Mesenchymal stem cell (in vitro differentiated cells and primary cell): ENCODE measurements at regions not wholly inside any gene's neighbourhood (a gene's known extent, or its start where the extent isn't known, plus 50 kb on each side); places are given as distances from the start of the nearest gene placed in this dataset.

Experiments used
- DNase-seq: peaks from one replicate; pipeline ENCODE4 v3.0.0-alpha.2; 2013
- H2AFZ ChIP-seq: one replicate; pipeline ENCODE4 v1.6.1; 2013; ENCODE audit warnings: low read depth, mild to moderate bottlenecking, control low read depth, inconsistent platforms, low read length, moderate library complexity
- H2AK5ac ChIP-seq: 2 replicates; pipeline ENCODE4 v1.6.1; 2013; ENCODE audit warnings: low read length, moderate library complexity, mild to moderate bottlenecking, inconsistent platforms; ENCODE audit not compliant: severe bottlenecking
- H2BK120ac ChIP-seq: one replicate; pipeline ENCODE4 v1.6.1; 2013; ENCODE audit warnings: low read depth, mild to moderate bottlenecking, inconsistent platforms, low read length, moderate library complexity
- H2BK12ac ChIP-seq, 2 experiments: one replicate each; pipeline ENCODE4 v1.6.1; 2013; ENCODE audit warnings: inconsistent platforms in 2 of 2, low read length in 2 of 2, mild to moderate bottlenecking in 2 of 2, moderate library complexity in 2 of 2, control low read depth in 1 of 2
- H2BK15ac ChIP-seq: one replicate; pipeline ENCODE4 v1.6.1; 2013; ENCODE audit warnings: mild to moderate bottlenecking, low read depth, inconsistent platforms; ENCODE audit not compliant: poor library complexity, severe bottlenecking
- H2BK5ac ChIP-seq: 2 replicates; pipeline ENCODE4 v1.6.1; 2013; ENCODE audit warnings: low read depth, mild to moderate bottlenecking, low read length, control low read depth, inconsistent platforms; ENCODE audit not compliant: poor library complexity, severe bottlenecking
- H3K14ac ChIP-seq, 2 experiments: one replicate each; pipeline ENCODE4 v1.6.1; 2013; ENCODE audit warnings: inconsistent platforms in 2 of 2, low read length in 2 of 2, control low read depth in 1 of 2, mild to moderate bottlenecking in 1 of 2, moderate library complexity in 1 of 2
- H3K18ac ChIP-seq, 2 experiments: one replicate each; pipeline ENCODE4 v1.6.1; 2013; ENCODE audit warnings: inconsistent platforms in 2 of 2, low read length in 2 of 2, control low read depth in 1 of 2, low read depth in 1 of 2, mild to moderate bottlenecking in 1 of 2
- H3K23ac ChIP-seq, 2 experiments: one replicate each; pipeline ENCODE4 v1.6.1; 2013; ENCODE audit warnings: inconsistent platforms in 2 of 2, low read length in 2 of 2, mild to moderate bottlenecking in 2 of 2, moderate library complexity in 2 of 2, control low read depth in 1 of 2
- H3K27ac ChIP-seq: 2 replicates; pipeline ENCODE4 v1.5.1; 2013; ENCODE audit warnings: mild to moderate bottlenecking, moderate library complexity, low read length, control low read depth, inconsistent platforms; ENCODE audit not compliant: poor library complexity, severe bottlenecking
- H3K27me3 ChIP-seq, 2 experiments: 2 replicates each; pipeline versions ENCODE4 v1.6.1 to v1.7.0; 2013; ENCODE audit warnings: low read length in 2 of 2, mild to moderate bottlenecking in 2 of 2, moderate library complexity in 2 of 2, control low read depth in 1 of 2, inconsistent platforms in 1 of 2; ENCODE audit not compliant: control insufficient read depth in 1 of 2, insufficient read depth in 1 of 2
- H3K36me3 ChIP-seq, 2 experiments: 2 replicates each; pipeline versions ENCODE4 v1.6.1 to v1.7.0; 2013; ENCODE audit warnings: low read length in 2 of 2, control low read depth in 1 of 2, inconsistent platforms in 1 of 2, low read depth in 1 of 2, mild to moderate bottlenecking in 1 of 2; ENCODE audit not compliant: insufficient read depth in 2 of 2, control insufficient read depth in 1 of 2
- H3K4ac ChIP-seq, 2 experiments: one replicate each; pipeline ENCODE4 v1.6.1; 2013; ENCODE audit warnings: inconsistent platforms in 2 of 2, low read length in 2 of 2, mild to moderate bottlenecking in 2 of 2, moderate library complexity in 2 of 2, control low read depth in 1 of 2, low read depth in 1 of 2
- H3K4me1 ChIP-seq: 2 replicates; pipeline ENCODE4 v1.6.1; 2013; ENCODE audit warnings: low read depth, low read length, control low read depth; ENCODE audit not compliant: control insufficient read depth, insufficient read depth
- H3K4me2 ChIP-seq: 2 replicates; pipeline ENCODE4 v1.6.1; 2013; ENCODE audit warnings: low read length, mild to moderate bottlenecking, inconsistent platforms; ENCODE audit not compliant: poor library complexity, severe bottlenecking
- H3K4me3 ChIP-seq, 2 experiments: 2 replicates each; pipeline versions ENCODE4 v1.5.1 to v1.7.0; 2013; ENCODE audit warnings: low read length in 2 of 2, mild to moderate bottlenecking in 2 of 2, control low read depth in 1 of 2, low read depth in 1 of 2; ENCODE audit not compliant: insufficient read depth in 1 of 2
- H3K79me1 ChIP-seq: replicated peaks from 2 replicates; pipeline ENCODE4 v1.6.1; 2013; ENCODE audit warnings: mild to moderate bottlenecking, control low read depth, low read length, inconsistent platforms; ENCODE audit not compliant: poor library complexity, severe bottlenecking
- H3K9ac ChIP-seq: 2 replicates; pipeline ENCODE4 v1.7.0; 2013; ENCODE audit warnings: mild to moderate bottlenecking, low read length, moderate library complexity
- H3K9me3 ChIP-seq: 2 replicates; pipeline ENCODE4 v1.7.0; 2013; ENCODE audit warnings: mild to moderate bottlenecking, low read length; ENCODE audit not compliant: control insufficient read depth
- H4K8ac ChIP-seq: one replicate; pipeline ENCODE4 v1.6.1; 2013; ENCODE audit warnings: inconsistent platforms, mild to moderate bottlenecking, low read length, moderate library complexity
- H4K91ac ChIP-seq: one replicate; pipeline ENCODE4 v1.6.1; 2013; ENCODE audit warnings: mild to moderate bottlenecking, low read length, inconsistent platforms
- WGBS: methylation state at CpG from one replicate; pipeline ENCODE4 v1.1.7; 2013; ENCODE audit warnings: mixed read lengths; 5-methylcytosine and 5-hydroxymethylcytosine counted together

DNA sequence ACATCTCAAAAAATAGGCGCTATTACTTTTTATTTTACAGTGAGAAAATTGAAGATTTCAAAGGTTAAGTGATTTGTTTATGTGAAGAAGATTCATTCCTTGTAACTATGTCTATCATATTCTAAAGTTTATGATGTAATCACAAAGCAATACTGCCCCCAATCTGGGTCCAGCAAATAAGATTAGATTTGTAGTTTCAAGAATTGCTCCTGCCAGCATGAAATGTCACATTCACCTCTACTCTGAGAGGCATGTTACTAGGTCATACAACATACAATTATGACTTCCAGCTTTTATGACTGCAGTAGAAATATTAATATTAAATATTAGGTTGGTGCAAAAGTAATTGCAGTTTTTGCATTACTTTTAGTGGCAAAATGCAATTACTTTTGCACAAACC lies 976.2 kb downstream of the FSTL5 start:
- Histone ChIP-seq H3K9me3 (no peaks in the 10 kb centered on the region), H3K27ac (no peak overlapping the region), H4K91ac (no peak overlapping the region), H3K4ac (no peak overlapping the region), H2BK12ac (no peak overlapping the region), H2BK15ac (no peak overlapping the region), H3K4me3 (no peak overlapping the region), H3K9ac (no peak overlapping the region), H3K4me1 (no peaks in the 10 kb centered on the region), H3K36me3 (no peaks in the 10 kb centered on the region), H4K8ac (no peak overlapping the region), H2AFZ (no peak overlapping the region), H3K18ac (no peak overlapping the region), H2BK5ac (no peak overlapping the region), H3K14ac (no peak overlapping the region), H3K4me2 (no peak overlapping the region), H2BK120ac (no peak overlapping the region), H3K27me3 (no peaks in the 10 kb centered on the region), H2AK5ac (no peak overlapping the region), H3K23ac (no peak overlapping the region), H3K79me1 (no peaks in the 10 kb centered on the region)
- WGBS: no CpG with 5 or more reads among the region's 1 CpG
- DNase-seq: no peak

DNA sequence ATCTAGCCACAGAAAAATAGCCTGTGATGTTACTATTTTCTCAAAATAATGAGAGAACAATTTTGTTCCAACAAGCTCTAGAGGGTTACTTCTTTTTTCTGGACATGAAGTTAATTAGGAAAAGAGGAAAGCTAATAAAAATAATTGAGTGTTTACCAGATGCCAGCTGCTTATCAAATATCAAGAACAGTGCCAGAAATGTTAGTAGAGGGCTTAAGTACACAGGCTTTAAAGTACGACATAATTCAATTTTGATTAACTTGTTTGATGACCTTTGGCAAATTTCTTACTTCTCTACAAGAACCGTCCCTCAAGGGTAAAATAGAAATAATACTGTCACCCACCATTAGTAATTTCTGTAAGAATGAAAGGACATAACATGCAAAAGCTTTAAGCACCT lies 977.0 kb downstream of the FSTL5 start:
- Histone ChIP-seq H2BK5ac (no peak overlapping the region), H3K79me1 (no peaks in the 10 kb centered on the region), H3K27me3 (no peaks in the 10 kb centered on the region), H3K27ac (no peak overlapping the region), H3K14ac (no peak overlapping the region), H3K4me1 (no peaks in the 10 kb centered on the region), H3K9ac (no peak overlapping the region), H2AK5ac (no peak overlapping the region), H2AFZ (no peak overlapping the region), H4K91ac (no peak overlapping the region), H3K9me3 (no peaks in the 10 kb centered on the region), H4K8ac (no peak overlapping the region), H2BK12ac (no peak overlapping the region), H2BK15ac (no peak overlapping the region), H3K4ac (no peak overlapping the region), H3K4me3 (no peak overlapping the region), H3K36me3 (no peaks in the 10 kb centered on the region), H2BK120ac (no peak overlapping the region), H3K23ac (no peak overlapping the region), H3K18ac (no peak overlapping the region), H3K4me2 (no peak overlapping the region)
- DNase-seq: no peak
- WGBS: 88% methylated on average over 2 of the region's 2 CpGs

- H2AFZ ChIP-seq: no peak overlapping the region
- no peak overlapping the region for H2BK120ac ChIP-seq
- H3K27ac ChIP-seq: no peak overlapping the region
- H3K18ac ChIP-seq: no peak overlapping the region
- no peaks in the 10 kb centered on the region for H3K9me3 ChIP-seq
- WGBS: no CpG with 5 or more reads among the region's 1 CpG
- DNase-seq: no peak
- H3K36me3 ChIP-seq: no peaks in the 10 kb centered on the region
- H3K4me1 ChIP-seq: no peaks in the 10 kb centered on the region
- H3K79me1 ChIP-seq: no peaks in the 10 kb centered on the region
- H2AK5ac ChIP-seq: no peak overlapping the region
- H3K23ac ChIP-seq: no peak overlapping the region
- H2BK15ac ChIP-seq: no peak overlapping the region
- H2BK12ac ChIP-seq: no peak overlapping the region
- H3K4me2 ChIP-seq: no peak overlapping the region
- H3K14ac ChIP-seq: no peak overlapping the region
- H3K9ac ChIP-seq: no peak overlapping the region
- H2BK5ac ChIP-seq: no peak overlapping the region
- H4K8ac ChIP-seq: no peak overlapping the region
- no peak overlapping the region for H3K4me3 ChIP-seq
- no peak overlapping the region for H4K91ac ChIP-seq
- no peak overlapping the region for H3K4ac ChIP-seq
- H3K27me3 ChIP-seq: no peaks in the 10 kb centered on the region
These were observed 977.8 kb downstream of the FSTL5 start for GRCh38 chr4:161186012-161186411.

DNA sequence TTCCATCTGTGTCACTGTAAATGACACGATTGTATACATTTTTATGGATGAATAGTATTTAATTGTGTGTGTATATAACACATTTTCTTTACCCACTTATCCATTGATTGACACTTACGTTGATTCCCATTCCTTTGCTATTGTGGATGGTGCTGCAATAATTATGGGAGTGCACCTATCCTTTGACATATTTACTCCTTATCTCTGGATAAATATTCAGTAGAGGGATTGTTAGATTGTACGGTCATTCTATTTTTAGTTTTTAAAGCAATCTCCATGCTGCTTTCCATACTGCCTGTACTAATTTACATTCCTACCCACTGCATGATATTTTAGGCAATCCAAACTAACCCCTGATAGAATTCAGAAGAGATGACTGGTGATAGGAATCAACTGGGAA lies 980.1 kb downstream of the FSTL5 start:
- no peaks in the 10 kb centered on the region for H3K27me3 ChIP-seq

More for the DNA sequence above, 980.1 kb downstream of the FSTL5 start:
- Histone ChIP-seq H3K9me3 (no peaks in the 10 kb centered on the region), H3K23ac (no peak overlapping the region), H4K91ac (no peak overlapping the region), H3K4me1 (no peaks in the 10 kb centered on the region), H2AFZ (no peak overlapping the region), H2AK5ac (no peak overlapping the region), H3K18ac (no peak overlapping the region), H2BK15ac (no peak overlapping the region), H3K79me1 (no peaks in the 10 kb centered on the region), H4K8ac (no peak overlapping the region), H3K4ac (no peak overlapping the region), H3K4me3 (no peak overlapping the region), H3K36me3 (no peaks in the 10 kb centered on the region), H2BK120ac (no peak overlapping the region), H3K9ac (no peak overlapping the region), H2BK12ac (no peak overlapping the region), H3K27ac (no peak overlapping the region), H3K4me2 (no peak overlapping the region), H2BK5ac (no peak overlapping the region), H3K14ac (no peak overlapping the region)
- WGBS: no CpG with 5 or more reads among the region's 3 CpGs
- DNase-seq: no peak
